Smooth muscle cell (in vitro differentiated cells): ENCODE measurements at regions not wholly inside any gene's neighbourhood (a gene's known extent, or its start where the extent isn't known, plus 50 kb on each side); places are given as distances from the start of the nearest gene placed in this dataset.
"Not testable (repeated sequence)": the region's sequence is repeated elsewhere in the genome, so short reads cannot be mapped to it uniquely, and the experiment has no call there.

ENCODE experiments used
- DNase-seq: peaks from one replicate; lab custom pipeline; 2025; ENCODE audit not compliant: unreplicated experiment; lab: John Stamatoyannopoulos, UW
- H2AFZ ChIP-seq: fragments of 200-600 bp; sonication (generic); 2 replicates; pipeline ENCODE4 v1.6.0; 2016; ENCODE audit warnings: antibody characterized with exemption, low read depth, mild to moderate bottlenecking
- H3F3A ChIP-seq: fragments of 200-600 bp; sonication (generic); 2 replicates; pipeline ENCODE4 v1.6.0; 2017; ENCODE audit warnings: antibody characterized with exemption, low read depth
- H3K27ac ChIP-seq: fragments of 200-600 bp; sonication (generic); 2 replicates; pipeline ENCODE4 v1.5.1; 2016; ENCODE audit warnings: low read depth, mild to moderate bottlenecking
- H3K27me3 ChIP-seq: fragments of 200-600 bp; sonication (generic); 2 replicates; pipeline ENCODE4 v1.6.1; 2016; ENCODE audit warnings: low read depth, mild to moderate bottlenecking
- H3K36me3 ChIP-seq: fragments of 200-600 bp; sonication (generic); 2 replicates; pipeline ENCODE4 v1.5.1; 2016; ENCODE audit warnings: low read depth
- H3K4me1 ChIP-seq: fragments of 200-600 bp; sonication (generic); 2 replicates; pipeline ENCODE4 v1.5.1; 2016; ENCODE audit warnings: low read depth
- H3K4me2 ChIP-seq: fragments of 200-600 bp; sonication (generic); 2 replicates; pipeline ENCODE4 v1.6.0; 2016; ENCODE audit warnings: mild to moderate bottlenecking
- H3K4me3 ChIP-seq: fragments of 200-600 bp; sonication (generic); 2 replicates; pipeline ENCODE4 v1.5.1; 2016; ENCODE audit warnings: mild to moderate bottlenecking
- H3K79me2 ChIP-seq: fragments of 200-600 bp; sonication (generic); 2 replicates; pipeline ENCODE4 v1.6.0; 2016; ENCODE audit warnings: low read depth, mild to moderate bottlenecking
- H3K9ac ChIP-seq: fragments of 200-600 bp; sonication (generic); 2 replicates; pipeline ENCODE4 v1.6.0; 2016; ENCODE audit warnings: low read depth
- H3K9me3 ChIP-seq: fragments of 200-600 bp; sonication (generic); replicated peaks from 2 replicates; pipeline ENCODE4 v1.5.1; 2016; ENCODE audit warnings: low read depth
- H4K20me1 ChIP-seq: fragments of 200-600 bp; sonication (generic); 2 replicates; pipeline ENCODE4 v1.6.0; 2016; ENCODE audit warnings: low read depth
- WGBS: methylation state at CpG from one replicate; pipeline ENCODE4 v1.1.7; 2016; ENCODE audit warnings: low lambda C conversion rate; 5-methylcytosine and 5-hydroxymethylcytosine counted together
- TF ChIP-seq, protein P1 (sequence below): fragments of 200-600 bp; sonication (generic); IDR thresholded peaks from 2 replicates; pipeline ENCODE4 v1.5.1; 2017; ENCODE audit warnings: borderline replicate concordance, mild to moderate bottlenecking, antibody characterized with exemption; ENCODE audit not compliant: insufficient read depth, poor library complexity, severe bottlenecking

- H2AFZ ChIP-seq = no peak overlapping the region
- H4K20me1 ChIP-seq = no peaks in the 10 kb centered on the region
- H3F3A ChIP-seq = no peaks in the 10 kb centered on the region
- no peak overlapping the region for H3K4me3 ChIP-seq
- no peaks in the 10 kb centered on the region for H3K4me1 ChIP-seq
- no peaks in the 10 kb centered on the region for H3K36me3 ChIP-seq
- TF ChIP-seq, protein P1, sequence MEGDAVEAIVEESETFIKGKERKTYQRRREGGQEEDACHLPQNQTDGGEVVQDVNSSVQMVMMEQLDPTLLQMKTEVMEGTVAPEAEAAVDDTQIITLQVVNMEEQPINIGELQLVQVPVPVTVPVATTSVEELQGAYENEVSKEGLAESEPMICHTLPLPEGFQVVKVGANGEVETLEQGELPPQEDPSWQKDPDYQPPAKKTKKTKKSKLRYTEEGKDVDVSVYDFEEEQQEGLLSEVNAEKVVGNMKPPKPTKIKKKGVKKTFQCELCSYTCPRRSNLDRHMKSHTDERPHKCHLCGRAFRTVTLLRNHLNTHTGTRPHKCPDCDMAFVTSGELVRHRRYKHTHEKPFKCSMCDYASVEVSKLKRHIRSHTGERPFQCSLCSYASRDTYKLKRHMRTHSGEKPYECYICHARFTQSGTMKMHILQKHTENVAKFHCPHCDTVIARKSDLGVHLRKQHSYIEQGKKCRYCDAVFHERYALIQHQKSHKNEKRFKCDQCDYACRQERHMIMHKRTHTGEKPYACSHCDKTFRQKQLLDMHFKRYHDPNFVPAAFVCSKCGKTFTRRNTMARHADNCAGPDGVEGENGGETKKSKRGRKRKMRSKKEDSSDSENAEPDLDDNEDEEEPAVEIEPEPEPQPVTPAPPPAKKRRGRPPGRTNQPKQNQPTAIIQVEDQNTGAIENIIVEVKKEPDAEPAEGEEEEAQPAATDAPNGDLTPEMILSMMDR = no peak
- H3K9ac ChIP-seq = no peak overlapping the region
- H3K4me2 ChIP-seq = no peak overlapping the region
- no peak overlapping the region for H3K27ac ChIP-seq
- no peaks in the 10 kb centered on the region for H3K27me3 ChIP-seq
- peaks cover 2% of the 10 kb centered on the region for H3K9me3 ChIP-seq
- no peak for DNase-seq
- H3K79me2 ChIP-seq = no peaks in the 10 kb centered on the region
- 89% methylated on average over 3 of the region's 3 CpGs for WGBS
These were observed 430.8 kb upstream of the C1orf87 start for GRCh38 chr1:60504206-60504840.

- Histone ChIP-seq H3K27ac (no peak overlapping the region), H3K36me3 (no peaks in the 10 kb centered on the region), H3K79me2 (no peaks in the 10 kb centered on the region), H2AFZ (no peak overlapping the region), H3K27me3 (no peaks in the 10 kb centered on the region), H3K9me3 (peaks cover 2% of the 10 kb centered on the region), H3K4me3 (no peak overlapping the region), H3K4me1 (no peaks in the 10 kb centered on the region), H4K20me1 (no peaks in the 10 kb centered on the region), H3K4me2 (no peak overlapping the region), H3K9ac (no peak overlapping the region), H3F3A (no peaks in the 10 kb centered on the region)
- no peak for DNase-seq
- WGBS = 85% methylated on average over 9 of the region's 9 CpGs
- TF ChIP-seq, protein P1 = no peak
These were observed 429.8 kb upstream of the C1orf87 start for GRCh38 chr1:60503266-60503925.

- no peak overlapping the region for H3K27ac ChIP-seq
These were observed 428.9 kb upstream of the C1orf87 start for GRCh38 chr1:60502506-60502905.

GRCh38 chr1:60489916-60490480 lies 416.4 kb upstream of the C1orf87 start:
- not testable (repeated sequence) for H3K4me3 ChIP-seq, H3K79me2 ChIP-seq, H3K4me2 ChIP-seq, H3K4me1 ChIP-seq, H3K9ac ChIP-seq, H3K36me3 ChIP-seq, H4K20me1 ChIP-seq, H3K27ac ChIP-seq, DNase-seq, H3F3A ChIP-seq, H3K9me3 ChIP-seq, H3K27me3 ChIP-seq
- H2AFZ ChIP-seq = peak overlapping the region; percentile 43
- WGBS = 70% methylated on average over 20 of the region's 20 CpGs

More at GRCh38 chr1:60502506-60502905, 428.9 kb upstream of the C1orf87 start:
- Histone ChIP-seq H3F3A (no peaks in the 10 kb centered on the region), H2AFZ (no peak overlapping the region), H3K9ac (no peak overlapping the region), H3K4me3 (no peak overlapping the region), H3K79me2 (no peaks in the 10 kb centered on the region), H3K4me2 (no peak overlapping the region), H3K27me3 (no peaks in the 10 kb centered on the region), H3K4me1 (no peaks in the 10 kb centered on the region), H3K36me3 (no peaks in the 10 kb centered on the region), H4K20me1 (no peaks in the 10 kb centered on the region), H3K9me3 (peaks cover 2% of the 10 kb centered on the region)
- WGBS = 97% methylated on average over 1 of the region's 1 CpG
- no peak for DNase-seq
- TF ChIP-seq, protein P1 = no peak
